ENCODE measurements at regions not wholly inside any gene's neighbourhood (a gene's known extent, or its start where the extent isn't known, plus 50 kb on each side); places are given as distances from the start of the nearest gene placed in this dataset.

DNA sequence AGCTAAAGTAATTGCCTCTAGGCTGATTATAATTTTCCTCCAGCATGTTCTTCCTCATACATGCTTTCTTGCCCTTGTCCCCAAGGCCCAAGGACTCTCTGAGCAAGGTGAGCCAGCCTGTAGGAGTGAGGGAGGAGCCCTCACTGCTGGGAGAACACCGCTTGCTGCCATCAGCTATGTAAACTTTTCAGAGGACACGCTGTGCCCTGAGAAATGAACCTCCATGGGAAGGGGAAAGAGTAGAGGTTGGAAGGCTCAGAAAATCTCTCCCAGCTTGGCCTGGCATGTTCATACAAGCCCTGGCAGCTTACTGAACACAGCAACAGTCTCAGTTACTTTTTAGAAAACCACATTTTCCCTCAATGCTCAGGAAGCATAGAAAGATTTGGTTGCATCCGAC is 103.0 kb upstream of the SLC24A5 start:
- no TSS peak for BruUV-seq (replicated peaks)
- DNase-seq (ENCODE audit: low read depth, low spot score) (no peak), ATAC-seq (no peak)
- Histone ChIP-seq H3K27ac (ENCODE audit: low read length) (no peak overlapping the region), H3K9me3 (ENCODE audit: control insufficient read depth, insufficient read depth, low read depth, low read length) (no peaks in the 10 kb centered on the region), H3K36me3 (ENCODE audit: control insufficient read depth, insufficient read depth, low read length) (no peaks in the 10 kb centered on the region), H3K4me3 (ENCODE audit: low read depth in 2 of 2, low read length in 2 of 2) (no peak overlapping the region), H3K4me1 (ENCODE audit: control insufficient read depth, insufficient read depth, low read length) (no peaks in the 10 kb centered on the region), H3K27me3 (ENCODE audit: control insufficient read depth, insufficient read depth, low read length) (no peaks in the 10 kb centered on the region)
- in situ Hi-C loops (cut with HindIII; ENCODE audit: low pct_unique_long_range_greater_than_20kb, low sequenced_read_pairs) (no loop called here), intact Hi-C loops (cut with micrococcal nuclease; ENCODE audit: unreplicated experiment) (no loop called here)
- CTCF ChIA-PET, result interaction anchor here (0.6 kb wide), 1 partner anchor 1095 kb away, joined by 3 read pairs; no protein-coding TSS in a partner anchor
- POLR2A ChIA-PET, result no interaction called here
- TF ChIP-seq TCF7L2 (IDR thresholded peaks at IDR 0.05; ENCODE audit: low read depth, low read length) (no peak), SIN3A (IDR thresholded peaks at IDR 0.05; ENCODE audit: borderline replicate concordance, insufficient read depth, low read depth, low read length) (no peak), POLR2AphosphoS5 (IDR thresholded peaks at IDR 0.05; ENCODE audit: low read depth, low read length) (no peak)
- TF ChIP-seq, protein P1, sequence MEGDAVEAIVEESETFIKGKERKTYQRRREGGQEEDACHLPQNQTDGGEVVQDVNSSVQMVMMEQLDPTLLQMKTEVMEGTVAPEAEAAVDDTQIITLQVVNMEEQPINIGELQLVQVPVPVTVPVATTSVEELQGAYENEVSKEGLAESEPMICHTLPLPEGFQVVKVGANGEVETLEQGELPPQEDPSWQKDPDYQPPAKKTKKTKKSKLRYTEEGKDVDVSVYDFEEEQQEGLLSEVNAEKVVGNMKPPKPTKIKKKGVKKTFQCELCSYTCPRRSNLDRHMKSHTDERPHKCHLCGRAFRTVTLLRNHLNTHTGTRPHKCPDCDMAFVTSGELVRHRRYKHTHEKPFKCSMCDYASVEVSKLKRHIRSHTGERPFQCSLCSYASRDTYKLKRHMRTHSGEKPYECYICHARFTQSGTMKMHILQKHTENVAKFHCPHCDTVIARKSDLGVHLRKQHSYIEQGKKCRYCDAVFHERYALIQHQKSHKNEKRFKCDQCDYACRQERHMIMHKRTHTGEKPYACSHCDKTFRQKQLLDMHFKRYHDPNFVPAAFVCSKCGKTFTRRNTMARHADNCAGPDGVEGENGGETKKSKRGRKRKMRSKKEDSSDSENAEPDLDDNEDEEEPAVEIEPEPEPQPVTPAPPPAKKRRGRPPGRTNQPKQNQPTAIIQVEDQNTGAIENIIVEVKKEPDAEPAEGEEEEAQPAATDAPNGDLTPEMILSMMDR (IDR thresholded peaks at IDR 0.05), result no peak
- TF ChIP-seq, protein P2, sequence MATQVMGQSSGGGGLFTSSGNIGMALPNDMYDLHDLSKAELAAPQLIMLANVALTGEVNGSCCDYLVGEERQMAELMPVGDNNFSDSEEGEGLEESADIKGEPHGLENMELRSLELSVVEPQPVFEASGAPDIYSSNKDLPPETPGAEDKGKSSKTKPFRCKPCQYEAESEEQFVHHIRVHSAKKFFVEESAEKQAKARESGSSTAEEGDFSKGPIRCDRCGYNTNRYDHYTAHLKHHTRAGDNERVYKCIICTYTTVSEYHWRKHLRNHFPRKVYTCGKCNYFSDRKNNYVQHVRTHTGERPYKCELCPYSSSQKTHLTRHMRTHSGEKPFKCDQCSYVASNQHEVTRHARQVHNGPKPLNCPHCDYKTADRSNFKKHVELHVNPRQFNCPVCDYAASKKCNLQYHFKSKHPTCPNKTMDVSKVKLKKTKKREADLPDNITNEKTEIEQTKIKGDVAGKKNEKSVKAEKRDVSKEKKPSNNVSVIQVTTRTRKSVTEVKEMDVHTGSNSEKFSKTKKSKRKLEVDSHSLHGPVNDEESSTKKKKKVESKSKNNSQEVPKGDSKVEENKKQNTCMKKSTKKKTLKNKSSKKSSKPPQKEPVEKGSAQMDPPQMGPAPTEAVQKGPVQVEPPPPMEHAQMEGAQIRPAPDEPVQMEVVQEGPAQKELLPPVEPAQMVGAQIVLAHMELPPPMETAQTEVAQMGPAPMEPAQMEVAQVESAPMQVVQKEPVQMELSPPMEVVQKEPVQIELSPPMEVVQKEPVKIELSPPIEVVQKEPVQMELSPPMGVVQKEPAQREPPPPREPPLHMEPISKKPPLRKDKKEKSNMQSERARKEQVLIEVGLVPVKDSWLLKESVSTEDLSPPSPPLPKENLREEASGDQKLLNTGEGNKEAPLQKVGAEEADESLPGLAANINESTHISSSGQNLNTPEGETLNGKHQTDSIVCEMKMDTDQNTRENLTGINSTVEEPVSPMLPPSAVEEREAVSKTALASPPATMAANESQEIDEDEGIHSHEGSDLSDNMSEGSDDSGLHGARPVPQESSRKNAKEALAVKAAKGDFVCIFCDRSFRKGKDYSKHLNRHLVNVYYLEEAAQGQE (IDR thresholded peaks at IDR 0.05; ENCODE audit: insufficient read depth in 1 of 2, low read depth in 2 of 2, low read length in 1 of 2), result no peak

DNA sequence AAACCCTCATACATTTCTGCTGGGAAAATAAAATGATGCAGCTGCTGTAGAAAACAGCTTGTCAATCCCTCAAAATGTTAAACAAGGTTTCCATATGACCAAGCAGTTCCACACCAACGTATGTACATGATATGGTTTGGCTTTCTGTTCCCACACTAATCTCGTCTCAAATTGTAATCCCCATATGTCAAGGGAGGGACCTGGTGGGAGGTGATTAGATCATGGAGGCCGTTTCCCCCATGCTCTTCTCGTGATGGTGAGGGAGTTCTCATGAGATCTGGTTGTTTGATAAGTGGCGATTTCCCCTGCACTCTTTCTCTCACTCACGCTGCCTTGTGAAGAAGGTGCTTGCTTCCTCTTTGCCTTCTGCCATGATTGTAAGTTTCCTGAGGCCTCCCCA is 100.6 kb upstream of the SLC24A5 start:
- no peak overlapping the region for H3K27ac ChIP-seq (ENCODE audit: low read length)
- no peaks in the 10 kb centered on the region for H3K27me3 ChIP-seq (ENCODE audit: control insufficient read depth, insufficient read depth, low read length)
- POLR2A ChIA-PET, result no interaction called here
- TF ChIP-seq, protein P2 (IDR thresholded peaks at IDR 0.05; ENCODE audit: insufficient read depth in 1 of 2, low read depth in 2 of 2, low read length in 1 of 2), result no peak
- no peaks in the 10 kb centered on the region for H3K4me1 ChIP-seq (ENCODE audit: control insufficient read depth, insufficient read depth, low read length)
- no peaks in the 10 kb centered on the region for H3K9me3 ChIP-seq (ENCODE audit: control insufficient read depth, insufficient read depth, low read depth, low read length)
- H3K4me3 ChIP-seq (ENCODE audit: low read depth in 2 of 2, low read length in 2 of 2), result no peak overlapping the region
- DNase-seq (ENCODE audit: low read depth, low spot score), result no peak
- BruUV-seq (replicated peaks), result no TSS peak
- H3K36me3 ChIP-seq (ENCODE audit: control insufficient read depth, insufficient read depth, low read length), result no peaks in the 10 kb centered on the region
- CTCF ChIA-PET, result no interaction called here
- no peak for ATAC-seq
- in situ Hi-C loops (cut with HindIII; ENCODE audit: low pct_unique_long_range_greater_than_20kb, low sequenced_read_pairs), result no loop called here
- intact Hi-C loops (cut with micrococcal nuclease; ENCODE audit: unreplicated experiment), result no loop called here
